Heart right ventricle (tissue), 16 donors: ENCODE measurements at regions not wholly inside any gene's neighbourhood (a gene's known extent, or its start where the extent isn't known, plus 50 kb on each side); places are given as distances from the start of the nearest gene placed in this dataset.

Experiments
- ATAC-seq, 8 donors: fragments of 200-7000 bp; cut with Tn5 transposase; one replicate each; pipeline ENCODE4 v1.9.1; 2020; ENCODE audit warnings: mild to moderate bottlenecking in 8 of 8, moderate library complexity in 8 of 8, moderate number of reproducible peaks in 1 of 8
- DNase-seq, 2 donors: peaks; one replicate each; pipeline ENCODE4 v3.0.0-alpha.2; 2020
- H3K27ac ChIP-seq, 10 donors: fragments of 200-600 bp; sonication (generic) in 2 of 10; one replicate each; pipeline versions ENCODE4 v1.5.0 to v1.8.0; 2020 to 2022; ENCODE audit warnings: mild to moderate bottlenecking in 3 of 10
- H3K27me3 ChIP-seq, 7 donors: fragments of 200-600 bp; one replicate each; pipeline ENCODE4 v1.8.0; 2021 to 2022; ENCODE audit warnings: mild to moderate bottlenecking in 2 of 7
- H3K36me3 ChIP-seq, 9 donors: fragments of 200-600 bp; sonication (generic) in 1 of 9; one replicate each; pipeline versions ENCODE4 v1.5.0 to v1.8.0; 2020 to 2022; ENCODE audit warnings: mild to moderate bottlenecking in 2 of 9
- H3K4me1 ChIP-seq, 9 donors: fragments of 200-600 bp; sonication (generic) in 1 of 9; one replicate each; pipeline versions ENCODE4 v1.5.0 to v1.8.0; 2020 to 2022; ENCODE audit warnings: mild to moderate bottlenecking in 4 of 9
- H3K4me3 ChIP-seq, 10 donors: fragments of 200-600 bp; sonication (generic) in 2 of 10; one replicate each; pipeline versions ENCODE4 v1.5.0 to v1.8.0; 2020 to 2022; ENCODE audit warnings: mild to moderate bottlenecking in 7 of 10, moderate library complexity in 2 of 10
- H3K9me3 ChIP-seq, 11 donors: fragments of 200-600 bp in 10 of 11; sonication (generic) in 2 of 11; one replicate each; pipeline versions ENCODE4 v1.5.0 to v1.8.0; 2013 to 2022; ENCODE audit warnings: mild to moderate bottlenecking in 2 of 11, control low read depth in 1 of 11, moderate library complexity in 1 of 11
- CTCF ChIP-seq, 9 donors: fragments of 200-600 bp; sonication (generic) in 2 of 9; IDR thresholded peaks; one replicate each; pipeline versions ENCODE4 v1.5.0 to v1.8.0; 2021 to 2022; ENCODE audit warnings: antibody characterized with exemption in 9 of 9, mild to moderate bottlenecking in 5 of 9, moderate library complexity in 1 of 9
- WGBS, 2 donors: extraction: QIAGEN DNeasy Blood & Tissue Kit; methylation state at CpG; one replicate each; pipeline ENCODE4 v1.1.7; 2013; ENCODE audit warnings: inconsistent platforms in 1 of 2; 5-methylcytosine and 5-hydroxymethylcytosine counted together
- intact Hi-C, 10 donors: fragments of 100-400 bp; cut with DNase I; formaldehyde crosslinking; loops; one replicate each; pipeline versions ENCODE4 v1.11.1 to v1.14.2; 2022
- donor health status: Arrhythmogenic right ventricular cardiomyopathy.
- donor health status: ischemic (EF 13 %, LVEDD 7.1; RV severe dilation, severe dysfunction).
- donor health status: healthy with polysubstance abuse.
- donor health status: DM: no; HTN: yes; CAD: no.
- donor health status: DM: no; HTN: no; CAD: no.
- donor health status: ischemic (EF 25% LVEDD 6.9; RV normal size, moderate dysfunction).
- donor health status: ischemic (EF 25% LVEDD 5.7; RV mildly dilated, moderate dysfunction).
- donor health status: healthy.
- donor health status: DM: yes; HTN: yes; CAD: no.
- donor health status: Ischemic cardiomyopathy.
- donor health status: ischemic (EF 35%, LVEDD 5.7; RV mildly dilated, moderate dysfunction).
- donor health status: nonischemic (EF 11% LVEDD 7.7; RV severe dilation, severe dysfunction).
- donor health status: DM: yes; HTN: yes; CAD: no.
- donor health status: PGD.
- donor health status: ischemic (EF 29% LVEDD 5.4; RV normal size, mild dysfunction).
- donor health status: nonischemic (EF 23%, LVEDD 6.1; RV moderate dilation, normal function).

- intact Hi-C loops = no loop called here
- no peaks in the 10 kb centered on the region for H3K9me3 ChIP-seq
- H3K27me3 ChIP-seq = peaks cover 0 to 43% (median 24%) of the 10 kb centered on the region in 7 donors
- no peak for TF ChIP-seq CTCF (IDR thresholded peaks at IDR 0.05)
- no peaks in the 10 kb centered on the region for H3K4me1 ChIP-seq
- H3K36me3 ChIP-seq = no peaks in the 10 kb centered on the region
- H3K27ac ChIP-seq = no peak overlapping the region
- ATAC-seq (no peak), DNase-seq (no peak)
- H3K4me3 ChIP-seq = no peak overlapping the region
- 73 to 81% methylated on average over 8 of the region's 8 CpGs for WGBS, 2 donors
These were observed 1525.8 kb downstream of the BRD1 start for GRCh38 chr22:48301908-48302307.

GRCh38 chr22:48301421-48301820, 1526.3 kb downstream of the BRD1 start:
- no peak for TF ChIP-seq CTCF (IDR thresholded peaks at IDR 0.05)
- WGBS, 2 donors = 79% methylated on average over 11 of the region's 11 CpGs
- H3K27me3 ChIP-seq = peaks cover 0 to 38% (median 23%) of the 10 kb centered on the region in 7 donors
- H3K36me3 ChIP-seq = no peaks in the 10 kb centered on the region
- intact Hi-C loops = no loop called here
- no peak overlapping the region for H3K4me3 ChIP-seq
- no peak for ATAC-seq
- no peaks in the 10 kb centered on the region for H3K9me3 ChIP-seq
- no peaks in the 10 kb centered on the region for H3K4me1 ChIP-seq
- H3K27ac ChIP-seq = no peak overlapping the region
- no peak for DNase-seq

- DNase-seq (no peak), ATAC-seq (no peak)
- TF ChIP-seq CTCF (IDR thresholded peaks at IDR 0.05) = no peak
- Histone ChIP-seq H3K4me3 (no peak overlapping the region), H3K27ac (no peak overlapping the region), H3K36me3 (no peaks in the 10 kb centered on the region), H3K4me1 (no peaks in the 10 kb centered on the region), H3K27me3 (peaks cover 0 to 34% (median 19%) of the 10 kb centered on the region in 7 donors), H3K9me3 (no peaks in the 10 kb centered on the region)
- 87 to 91% methylated on average over 11 of the region's 11 CpGs for WGBS, 2 donors
- intact Hi-C loops = no loop called here
These were observed 1526.8 kb downstream of the BRD1 start for GRCh38 chr22:48300877-48301276.

- H3K9me3 ChIP-seq = no peaks in the 10 kb centered on the region
- H3K27ac ChIP-seq = no peak overlapping the region
- ATAC-seq (no peak), DNase-seq (no peak)
- WGBS, 2 donors = 80 to 81% methylated on average over 18 of the region's 18 CpGs
- no peak overlapping the region for H3K4me3 ChIP-seq
- no peak for TF ChIP-seq CTCF (IDR thresholded peaks at IDR 0.05)
- H3K27me3 ChIP-seq = peaks cover 0 to 25% (median 10%) of the 10 kb centered on the region in 7 donors
- intact Hi-C loops = no loop called here
- H3K4me1 ChIP-seq = no peaks in the 10 kb centered on the region
- H3K36me3 ChIP-seq = no peaks in the 10 kb centered on the region
These were observed 1527.9 kb downstream of the BRD1 start for GRCh38 chr22:48299801-48300200.
